Nucleus accumbens (tissue), 56 donors: ENCODE measurements at regions not wholly inside any gene's neighbourhood (a gene's known extent, or its start where the extent isn't known, plus 50 kb on each side); places are given as distances from the start of the nearest gene placed in this dataset.

Experiments used
- DNase-seq, 56 donors: peaks; one replicate each; lab custom pipeline; 2025; lab: John Stamatoyannopoulos, UW

- no peak for DNase-seq
Observed at GRCh38 chrX:30156880-30157560, 58.3 kb upstream of the MAGEB2 start.

- DNase-seq = no peak
Observed at GRCh38 chrX:30161043-30161442, 54.3 kb upstream of the MAGEB2 start.
